ENCODE measurements at regions not wholly inside any gene's neighbourhood (a gene's known extent, or its start where the extent isn't known, plus 50 kb on each side); places are given as distances from the start of the nearest gene placed in this dataset.

- no peak overlapping the region for H3K9ac ChIP-seq (ENCODE audit: extremely low read depth, insufficient read length, low read length)
- H3K79me1 ChIP-seq (ENCODE audit: insufficient read depth, low read depth, low read length, poor library complexity, severe bottlenecking): no peaks in the 10 kb centered on the region
- H3K9me3 ChIP-seq (ENCODE audit: control insufficient read depth, low read depth, low read length): no peaks in the 10 kb centered on the region
- Mint-ChIP-seq H3K9me3 (peaks cover 5 to 12% of the 10 kb centered on the region in 2 experiments), H3K27ac (peak overlapping the region in 1 of 3 experiments; percentile 84; a peak in 1 of 7 replicates), H3K4me3 (no peak overlapping the region), H3K27me3 (ENCODE audit: low read depth) (peaks cover 2% of the 10 kb centered on the region), H3K4me1 (peaks cover 3% of the 10 kb centered on the region in 2 experiments; a peak in 2 of 4 replicates), H3K36me3 (ENCODE audit: insufficient read depth in 1 of 3, low read depth in 3 of 3) (peaks cover 0 to 8% (median 4%) of the 10 kb centered on the region in 3 experiments; a peak in 4 of 7 replicates)
- no peak overlapping the region for H2AK5ac ChIP-seq (ENCODE audit: insufficient read length, low read length)
- no peak overlapping the region for H3K4me2 ChIP-seq (ENCODE audit: insufficient read depth, insufficient read length, low read length)
- H3K79me2 ChIP-seq (ENCODE audit: insufficient read depth, low read length): no peaks in the 10 kb centered on the region
- H3K23me2 ChIP-seq (ENCODE audit: insufficient read length, low read depth, low read length, poor library complexity, severe bottlenecking): no peaks in the 10 kb centered on the region
- H4K91ac ChIP-seq (ENCODE audit: insufficient read length, low read depth, low read length): no peak overlapping the region
- no peak overlapping the region for H3K14ac ChIP-seq (ENCODE audit: insufficient read depth, low read length)
- H2BK20ac ChIP-seq (ENCODE audit: low read depth, low read length, poor library complexity, severe bottlenecking): no peak overlapping the region
- no CpG with 5 or more reads among the region's 8 CpGs for WGBS (ENCODE audit: extremely low coverage, insufficient read length, low lambda C conversion rate)
- H3K23ac ChIP-seq (ENCODE audit: insufficient read length, low read depth, low read length): no peak overlapping the region
- H3K4ac ChIP-seq (ENCODE audit: low read depth, low read length): no peak overlapping the region
- no peak overlapping the region for H3K27ac ChIP-seq (ENCODE audit: insufficient read length, low read depth, low read length)
- no peak overlapping the region for H3K56ac ChIP-seq (ENCODE audit: insufficient read length, low read depth, low read length)
- H3K4me1 ChIP-seq (ENCODE audit: insufficient read depth, low read length): no peaks in the 10 kb centered on the region
- no peak overlapping the region for H4K8ac ChIP-seq (replicated peaks; ENCODE audit: insufficient read length, low read depth, low read length)
- peak; percentile 39 for DNase-seq
- H2AFZ ChIP-seq (ENCODE audit: low read length): no peak overlapping the region
- H4K20me1 ChIP-seq (ENCODE audit: control insufficient read depth, insufficient read depth, insufficient read length): no peaks in the 10 kb centered on the region
- no peak overlapping the region for H3T11ph ChIP-seq (ENCODE audit: low read length)
- no peak overlapping the region for H2BK120ac ChIP-seq (ENCODE audit: low read depth, low read length, poor library complexity, severe bottlenecking)
- no peak overlapping the region for H2BK12ac ChIP-seq (ENCODE audit: insufficient read length, low read depth, low read length)
- TF ChIP-seq CTCF (conservative IDR thresholded peaks at IDR 0.05): peak; percentile 35; the same call in 1 of the 3 replicates
- no peaks in the 10 kb centered on the region for H3K27me3 ChIP-seq (ENCODE audit: insufficient read depth, low read length)
- no peak overlapping the region for H3K18ac ChIP-seq (ENCODE audit: insufficient read length, low read depth, low read length)
- no peak overlapping the region for H2BK15ac ChIP-seq (ENCODE audit: low read depth, low read length)
- no peak overlapping the region for H4K5ac ChIP-seq (ENCODE audit: insufficient read length, low read depth, low read length)
- H2BK5ac ChIP-seq (ENCODE audit: insufficient read length, low read length): no peak overlapping the region
Measured at GRCh38 chr14:94823556-94824341, 53.8 kb upstream of the GSC start.

All from H9 (cell line).